ENCODE measurements at regions not wholly inside any gene's neighbourhood (a gene's known extent, or its start where the extent isn't known, plus 50 kb on each side); places are given as distances from the start of the nearest gene placed in this dataset.
A peak's percentile ranks its signal among the peaks of the same experiment; 100 is the strongest.

DNA sequence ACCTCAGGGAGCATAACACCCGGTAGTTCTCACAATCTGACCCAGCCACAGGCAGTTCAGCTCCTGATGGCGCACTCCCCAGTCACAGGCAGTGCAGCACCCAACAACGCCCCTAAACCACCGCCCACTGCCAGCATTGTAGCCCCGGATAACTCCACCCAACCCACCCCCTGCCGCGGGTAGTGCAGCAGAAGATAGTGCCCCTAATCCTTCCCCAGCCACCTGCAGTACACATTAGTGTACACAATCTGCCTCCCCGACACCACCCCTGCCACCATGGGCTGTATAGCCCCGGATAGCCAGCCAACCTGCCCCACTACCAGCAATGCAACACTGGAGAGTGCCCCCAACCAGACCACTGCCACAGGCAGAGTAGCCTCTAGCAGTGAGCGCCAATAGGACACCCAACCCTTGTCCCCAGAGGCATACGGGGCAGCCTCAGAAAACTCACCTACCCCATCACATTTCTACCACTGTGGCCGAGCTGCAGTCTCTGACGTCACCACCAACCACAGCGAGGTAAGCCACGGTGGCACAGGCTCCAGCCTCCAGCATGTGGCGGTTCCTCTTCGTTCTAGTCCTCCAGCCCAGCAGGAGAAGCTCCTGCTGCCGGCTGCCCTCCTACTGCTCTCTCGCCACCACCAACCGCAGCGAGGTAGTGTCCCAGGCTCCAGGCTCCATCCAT lies 877.3 kb downstream of the KCNJ18 start:
- FAIRE-seq (no peak), DNase-seq (ENCODE audit: low spot score) (no peak)

DNA sequence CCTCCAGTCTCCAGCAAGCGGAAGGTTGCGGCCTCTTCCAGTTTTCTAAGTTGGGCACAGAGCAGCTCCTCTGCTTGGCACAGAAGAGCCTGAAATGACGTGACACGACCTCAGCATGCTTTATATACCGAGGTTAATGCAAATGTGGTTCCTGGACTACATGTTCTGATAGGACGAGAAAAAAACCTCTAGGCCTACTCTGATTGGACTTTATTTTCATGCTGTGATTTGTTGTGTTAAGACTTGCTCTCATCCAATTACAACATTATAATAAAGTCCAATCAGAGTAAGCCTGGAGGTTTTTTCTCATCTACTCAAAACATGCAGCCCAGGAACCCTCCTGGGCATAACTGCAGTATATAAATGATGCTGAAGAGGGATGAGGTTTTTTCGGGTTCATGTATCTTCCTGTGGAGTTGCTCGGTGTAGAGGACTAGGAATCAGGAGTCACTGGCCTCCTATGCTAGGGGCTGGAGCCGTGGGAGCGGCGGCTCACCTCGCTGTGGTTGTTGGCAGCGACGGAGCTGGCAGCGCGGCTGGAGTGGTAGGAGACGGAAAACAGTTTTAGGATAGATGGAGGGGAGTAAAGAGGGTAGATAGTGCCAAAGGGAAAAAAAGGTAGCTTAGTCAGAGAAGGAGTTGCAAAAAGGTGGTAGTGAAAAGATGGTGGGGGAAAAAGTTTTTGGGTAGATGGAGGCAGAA lies 878.0 kb downstream of the KCNJ18 start:
- FAIRE-seq (no peak), DNase-seq (ENCODE audit: low spot score) (no peak)

DNA sequence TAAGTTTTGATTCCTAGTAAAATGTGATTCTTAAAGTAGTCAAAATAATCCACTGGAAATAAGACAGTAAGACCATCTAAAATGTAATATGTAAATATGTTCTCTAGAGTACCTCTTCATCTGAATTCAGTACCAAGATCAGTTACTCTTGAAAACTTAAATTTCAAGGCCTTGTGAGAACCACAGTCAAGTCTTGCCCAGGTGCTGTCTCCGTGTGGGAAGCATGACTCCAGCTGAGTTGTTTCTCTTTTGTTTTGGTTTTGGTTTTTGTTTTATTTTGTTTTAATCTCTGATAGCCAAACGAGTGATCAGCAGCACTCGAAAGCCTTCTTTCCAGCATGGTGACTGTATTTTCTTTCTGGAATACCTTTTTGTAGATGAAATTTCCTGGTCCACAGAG lies 907.0 kb downstream of the KCNJ18 start:
- no peak for FAIRE-seq
- DNase-seq (ENCODE audit: low spot score): no peak

DNA sequence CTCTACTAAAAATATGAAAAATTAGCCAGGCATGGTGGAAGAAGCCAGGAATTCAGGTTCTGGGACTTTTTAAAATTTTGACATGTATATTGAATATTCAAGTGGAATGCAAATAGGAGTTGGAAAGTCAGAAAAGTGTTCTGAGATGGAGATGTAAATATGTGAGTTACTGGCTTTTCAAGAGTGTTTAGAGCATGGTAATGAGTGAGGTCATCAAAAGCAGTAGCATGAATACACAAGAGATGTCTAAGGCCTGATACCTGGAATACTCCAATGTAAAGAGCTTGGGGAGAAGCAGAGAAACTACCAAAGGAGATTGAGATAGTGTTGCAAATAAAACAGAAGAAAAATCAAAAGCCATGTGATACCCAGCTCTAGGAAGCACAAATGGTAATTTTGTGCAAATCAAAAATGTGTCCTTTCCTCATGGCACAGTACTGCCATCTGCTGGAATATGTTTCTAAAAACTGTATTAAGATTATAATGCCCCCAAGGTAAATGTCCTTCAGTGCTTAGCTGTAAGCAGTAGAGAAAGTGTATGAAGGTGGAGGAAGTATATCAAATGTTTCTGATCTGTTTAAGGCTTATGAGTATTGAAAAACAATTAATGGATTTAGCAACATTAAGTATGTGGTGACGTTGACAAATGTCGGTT lies 908.4 kb downstream of the KCNJ18 start:
- peak; percentile 34 for FAIRE-seq
- DNase-seq (ENCODE audit: low spot score): no peak

Data from RCC 7860 (cell line).